ENCODE measurements at regions not wholly inside any gene's neighbourhood (a gene's known extent, or its start where the extent isn't known, plus 50 kb on each side); places are given as distances from the start of the nearest gene placed in this dataset.
"Not testable (repeated sequence)": the region's sequence is repeated elsewhere in the genome, so short reads cannot be mapped to it uniquely, and the experiment has no call there.

- DNase-seq: no peak
- Mint-ChIP-seq H3K27me3 (no peaks in the 10 kb centered on the region), H3K4me1 (no peaks in the 10 kb centered on the region), H3K36me3 (no peaks in the 10 kb centered on the region), H3K9me3 (no peaks in the 10 kb centered on the region), H3K27ac (no peak overlapping the region), H3K4me3 (no peak overlapping the region)
- CTCF ChIA-PET: no interaction called here
These were observed 434.0 kb upstream of the MEIS1 start for GRCh38 chr2:66000901-66001300.

GRCh38 chr2:65999796-66000195, 435.1 kb upstream of the MEIS1 start:
- no peaks in the 10 kb centered on the region for H3K4me1 Mint-ChIP-seq
- no peak for DNase-seq

GRCh38 chr2:65999103-65999502, 435.8 kb upstream of the MEIS1 start:
- DNase-seq: no peak
- Mint-ChIP-seq H3K27me3 (no peaks in the 10 kb centered on the region), H3K27ac (no peak overlapping the region), H3K4me3 (no peak overlapping the region), H3K4me1 (no peaks in the 10 kb centered on the region), H3K9me3 (no peaks in the 10 kb centered on the region), H3K36me3 (no peaks in the 10 kb centered on the region)
- CTCF ChIA-PET: no interaction called here

More at GRCh38 chr2:65999796-66000195, 435.1 kb upstream of the MEIS1 start:
- Mint-ChIP-seq H3K27me3 (no peaks in the 10 kb centered on the region), H3K36me3 (no peaks in the 10 kb centered on the region), H3K27ac (no peak overlapping the region), H3K4me3 (no peak overlapping the region), H3K9me3 (no peaks in the 10 kb centered on the region)
- CTCF ChIA-PET: interaction anchor here (0.7 kb wide), 1 partner anchor 29 kb away, joined by 3 read pairs; no protein-coding TSS in a partner anchor

GRCh38 chr2:65997961-65998360, 437.0 kb upstream of the MEIS1 start:
- no peak for DNase-seq
- no peaks in the 10 kb centered on the region for H3K9me3 Mint-ChIP-seq
- no peaks in the 10 kb centered on the region for H3K4me1 Mint-ChIP-seq
- CTCF ChIA-PET: no interaction called here
- H3K4me3 Mint-ChIP-seq: no peak overlapping the region
- no peak overlapping the region for H3K27ac Mint-ChIP-seq
- no peaks in the 10 kb centered on the region for H3K27me3 Mint-ChIP-seq
- no peaks in the 10 kb centered on the region for H3K36me3 Mint-ChIP-seq

GRCh38 chr2:65992198-65992554, 442.7 kb upstream of the MEIS1 start:
- H3K4me1 Mint-ChIP-seq: no peaks in the 10 kb centered on the region
- no peaks in the 10 kb centered on the region for H3K36me3 Mint-ChIP-seq
- H3K27me3 Mint-ChIP-seq: no peaks in the 10 kb centered on the region
- CTCF ChIA-PET: no interaction called here
- no peak overlapping the region for H3K4me3 Mint-ChIP-seq
- DNase-seq: no peak
- H3K27ac Mint-ChIP-seq: no peak overlapping the region
- no peaks in the 10 kb centered on the region for H3K9me3 Mint-ChIP-seq

- Mint-ChIP-seq H3K36me3 (no peaks in the 10 kb centered on the region), H3K27ac (no peak overlapping the region), H3K27me3 (no peaks in the 10 kb centered on the region), H3K9me3 (no peaks in the 10 kb centered on the region), H3K4me3 (no peak overlapping the region), H3K4me1 (no peaks in the 10 kb centered on the region)
- no peak for DNase-seq
- CTCF ChIA-PET: no interaction called here
These were observed 443.3 kb upstream of the MEIS1 start for GRCh38 chr2:65991381-65992197.

GRCh38 chr2:65985986-65986385, 448.9 kb upstream of the MEIS1 start:
- no peak overlapping the region for H3K4me3 Mint-ChIP-seq

GRCh38 chr2:65980531-65980930, 454.4 kb upstream of the MEIS1 start:
- CTCF ChIA-PET: no interaction called here
- Mint-ChIP-seq H3K27me3 (no peaks in the 10 kb centered on the region), H3K9me3 (peaks cover 2% of the 10 kb centered on the region), H3K4me3 (no peak overlapping the region), H3K27ac (no peak overlapping the region), H3K36me3 (no peaks in the 10 kb centered on the region), H3K4me1 (no peaks in the 10 kb centered on the region)
- DNase-seq: no peak

More at GRCh38 chr2:65985986-65986385, 448.9 kb upstream of the MEIS1 start:
- DNase-seq: no peak
- no peaks in the 10 kb centered on the region for H3K9me3 Mint-ChIP-seq
- H3K27ac Mint-ChIP-seq: no peak overlapping the region
- no peaks in the 10 kb centered on the region for H3K36me3 Mint-ChIP-seq
- H3K4me1 Mint-ChIP-seq: no peaks in the 10 kb centered on the region
- CTCF ChIA-PET: no interaction called here
- no peaks in the 10 kb centered on the region for H3K27me3 Mint-ChIP-seq

GRCh38 chr2:65979446-65979845, 455.5 kb upstream of the MEIS1 start:
- CTCF ChIA-PET: no interaction called here

GRCh38 chr2:65974067-65974723, 460.7 kb upstream of the MEIS1 start:
- no peaks in the 10 kb centered on the region for H3K36me3 Mint-ChIP-seq
- no peak overlapping the region for H3K4me3 Mint-ChIP-seq
- no peaks in the 10 kb centered on the region for H3K4me1 Mint-ChIP-seq
- H3K27ac Mint-ChIP-seq: no peak overlapping the region
- no peak for DNase-seq
- CTCF ChIA-PET: no interaction called here
- H3K27me3 Mint-ChIP-seq: no peaks in the 10 kb centered on the region
- H3K9me3 Mint-ChIP-seq: peaks cover 2% of the 10 kb centered on the region

More at GRCh38 chr2:65979446-65979845, 455.5 kb upstream of the MEIS1 start:
- H3K9me3 Mint-ChIP-seq: peaks cover 2% of the 10 kb centered on the region
- H3K27me3 Mint-ChIP-seq: no peaks in the 10 kb centered on the region
- H3K4me1 Mint-ChIP-seq: no peaks in the 10 kb centered on the region
- no peak overlapping the region for H3K4me3 Mint-ChIP-seq
- H3K27ac Mint-ChIP-seq: no peak overlapping the region
- no peak for DNase-seq
- H3K36me3 Mint-ChIP-seq: no peaks in the 10 kb centered on the region

- Mint-ChIP-seq H3K4me1 (no peaks in the 10 kb centered on the region), H3K9me3 (peaks cover 5% of the 10 kb centered on the region), H3K36me3 (no peaks in the 10 kb centered on the region)
These were observed 465.8 kb upstream of the MEIS1 start for GRCh38 chr2:65969161-65969560.

GRCh38 chr2:65963303-65963702, 471.6 kb upstream of the MEIS1 start:
- H3K36me3 Mint-ChIP-seq: not testable (repeated sequence)

More at GRCh38 chr2:65969161-65969560, 465.8 kb upstream of the MEIS1 start:
- CTCF ChIA-PET: no interaction called here
- Mint-ChIP-seq H3K27me3 (no peaks in the 10 kb centered on the region), H3K27ac (no peak overlapping the region), H3K4me3 (no peak overlapping the region)
- DNase-seq: no peak

GRCh38 chr2:65960953-65961352, 474.0 kb upstream of the MEIS1 start:
- Mint-ChIP-seq H3K4me1 (no peaks in the 10 kb centered on the region), H3K27me3 (no peaks in the 10 kb centered on the region)
- CTCF ChIA-PET: no interaction called here

More at GRCh38 chr2:65963303-65963702, 471.6 kb upstream of the MEIS1 start:
- DNase-seq, H3K4me3 Mint-ChIP-seq, H3K27me3 Mint-ChIP-seq, H3K27ac Mint-ChIP-seq, H3K4me1 Mint-ChIP-seq, CTCF ChIA-PET, H3K9me3 Mint-ChIP-seq: not testable (repeated sequence)

GRCh38 chr2:65957886-65958285, 477.0 kb upstream of the MEIS1 start:
- Mint-ChIP-seq H3K4me3 (no peak overlapping the region), H3K36me3 (no peaks in the 10 kb centered on the region), H3K4me1 (no peaks in the 10 kb centered on the region), H3K27ac (no peak overlapping the region), H3K9me3 (peaks cover 2% of the 10 kb centered on the region), H3K27me3 (no peaks in the 10 kb centered on the region)
- CTCF ChIA-PET: no interaction called here
- DNase-seq: no peak

More at GRCh38 chr2:65960953-65961352, 474.0 kb upstream of the MEIS1 start:
- Mint-ChIP-seq H3K27ac (no peak overlapping the region), H3K4me3 (no peak overlapping the region), H3K9me3 (peaks cover 2% of the 10 kb centered on the region), H3K36me3 (no peaks in the 10 kb centered on the region)
- DNase-seq: no peak

- H3K36me3 Mint-ChIP-seq: no peaks in the 10 kb centered on the region
- no peaks in the 10 kb centered on the region for H3K4me1 Mint-ChIP-seq
- CTCF ChIA-PET: no interaction called here
- no peaks in the 10 kb centered on the region for H3K27me3 Mint-ChIP-seq
- no peak overlapping the region for H3K4me3 Mint-ChIP-seq
- H3K9me3 Mint-ChIP-seq: peaks cover 2% of the 10 kb centered on the region
- DNase-seq: no peak
- H3K27ac Mint-ChIP-seq: no peak overlapping the region
These were observed 477.5 kb upstream of the MEIS1 start for GRCh38 chr2:65957454-65957853.

Data from activated naive CD4-positive, alpha-beta T cell treated with anti-CD3 and anti-CD28 coated beads, Interleukin-2, amount 10 ng/mL, durations not matched to agents 7 days and 5 days (primary cell).